ENCODE measurements at regions not wholly inside any gene's neighbourhood (a gene's known extent, or its start where the extent isn't known, plus 50 kb on each side); places are given as distances from the start of the nearest gene placed in this dataset.
A peak's percentile ranks its signal among the peaks of the same experiment; 100 is the strongest.

- Histone ChIP-seq H3K36me3 (ENCODE audit: control insufficient read depth, insufficient read depth, low read length) (no peaks in the 10 kb centered on the region), H3K4me1 (ENCODE audit: control insufficient read depth, low read depth, low read length) (no peaks in the 10 kb centered on the region), H3K4me2 (ENCODE audit: low read length) (no peak overlapping the region), H2BK5ac (ENCODE audit: low read length) (no peak overlapping the region), H3K4ac (ENCODE audit: low read depth, low read length) (no peak overlapping the region), H2AK5ac (ENCODE audit: low read length) (no peak overlapping the region), H3K9ac (ENCODE audit: low read length) (no peak overlapping the region), H4K8ac (ENCODE audit: low read depth, low read length) (no peak overlapping the region), H2BK15ac (replicated peaks; ENCODE audit: low read depth) (no peak overlapping the region), H4K5ac (ENCODE audit: low read length) (no peak overlapping the region), H3K23ac (ENCODE audit: low read length) (no peak overlapping the region), H3K56ac (ENCODE audit: low read length) (no peak overlapping the region), H3K18ac (ENCODE audit: low read length) (no peak overlapping the region), H2BK120ac (ENCODE audit: low read depth, low read length) (no peak overlapping the region), H3K27me3 (ENCODE audit: insufficient read depth, low read length, poor library complexity) (no peaks in the 10 kb centered on the region), H3K27ac (ENCODE audit: low read depth, low read length) (no peak overlapping the region), H3K4me3 (ENCODE audit: low read length) (no peak overlapping the region), H3K79me2 (ENCODE audit: control insufficient read depth, insufficient read depth, low read length) (no peaks in the 10 kb centered on the region), H3K79me1 (ENCODE audit: low read length) (no peaks in the 10 kb centered on the region)
- no peak for DNase-seq
- no CpG with 5 or more reads among the region's 4 CpGs for WGBS (ENCODE audit: extremely low coverage, insufficient coverage, low lambda C conversion rate)
These were observed 155.6 kb upstream of the ZNF618 start for GRCh38 chr9:113720495-113720894.

GRCh38 chr9:113721856-113722255 lies 154.3 kb upstream of the ZNF618 start:
- H3K79me2 ChIP-seq (ENCODE audit: control insufficient read depth, insufficient read depth, low read length): no peaks in the 10 kb centered on the region
- no peak overlapping the region for H3K4me3 ChIP-seq (ENCODE audit: low read length)
- H4K8ac ChIP-seq (ENCODE audit: low read depth, low read length): no peak overlapping the region
- WGBS (ENCODE audit: extremely low coverage, insufficient coverage, low lambda C conversion rate): no CpG with 5 or more reads among the region's 1 CpG
- H3K56ac ChIP-seq (ENCODE audit: low read length): no peak overlapping the region
- H3K4me2 ChIP-seq (ENCODE audit: low read length): no peak overlapping the region
- no peaks in the 10 kb centered on the region for H3K27me3 ChIP-seq (ENCODE audit: insufficient read depth, low read length, poor library complexity)
- no peak overlapping the region for H3K9ac ChIP-seq (ENCODE audit: low read length)
- no peak for DNase-seq
- no peaks in the 10 kb centered on the region for H3K36me3 ChIP-seq (ENCODE audit: control insufficient read depth, insufficient read depth, low read length)
- no peaks in the 10 kb centered on the region for H3K79me1 ChIP-seq (ENCODE audit: low read length)
- H2BK15ac ChIP-seq (replicated peaks; ENCODE audit: low read depth): no peak overlapping the region
- H4K5ac ChIP-seq (ENCODE audit: low read length): no peak overlapping the region
- H2BK120ac ChIP-seq (ENCODE audit: low read depth, low read length): no peak overlapping the region
- no peak overlapping the region for H3K27ac ChIP-seq (ENCODE audit: low read depth, low read length)
- no peak overlapping the region for H3K4ac ChIP-seq (ENCODE audit: low read depth, low read length)
- H3K4me1 ChIP-seq (ENCODE audit: control insufficient read depth, low read depth, low read length): no peaks in the 10 kb centered on the region
- H2AK5ac ChIP-seq (ENCODE audit: low read length): no peak overlapping the region
- H2BK5ac ChIP-seq (ENCODE audit: low read length): no peak overlapping the region
- no peak overlapping the region for H3K23ac ChIP-seq (ENCODE audit: low read length)
- no peak overlapping the region for H3K18ac ChIP-seq (ENCODE audit: low read length)

GRCh38 chr9:113724202-113724601 lies 151.9 kb upstream of the ZNF618 start:
- H4K5ac ChIP-seq (ENCODE audit: low read length): no peak overlapping the region
- H4K8ac ChIP-seq (ENCODE audit: low read depth, low read length): no peak overlapping the region
- no peak overlapping the region for H2BK15ac ChIP-seq (replicated peaks; ENCODE audit: low read depth)
- H3K4me1 ChIP-seq (ENCODE audit: control insufficient read depth, low read depth, low read length): no peaks in the 10 kb centered on the region
- H2AK5ac ChIP-seq (ENCODE audit: low read length): no peak overlapping the region
- no peak overlapping the region for H3K4me2 ChIP-seq (ENCODE audit: low read length)
- no peaks in the 10 kb centered on the region for H3K79me2 ChIP-seq (ENCODE audit: control insufficient read depth, insufficient read depth, low read length)
- no peak overlapping the region for H2BK5ac ChIP-seq (ENCODE audit: low read length)
- no peak overlapping the region for H3K27ac ChIP-seq (ENCODE audit: low read depth, low read length)
- no peak overlapping the region for H2BK120ac ChIP-seq (ENCODE audit: low read depth, low read length)
- H3K23ac ChIP-seq (ENCODE audit: low read length): no peak overlapping the region
- H3K9ac ChIP-seq (ENCODE audit: low read length): no peak overlapping the region
- no peaks in the 10 kb centered on the region for H3K79me1 ChIP-seq (ENCODE audit: low read length)
- DNase-seq: no peak
- WGBS (ENCODE audit: extremely low coverage, insufficient coverage, low lambda C conversion rate): no CpG with 5 or more reads among the region's 6 CpGs
- no peak overlapping the region for H3K4ac ChIP-seq (ENCODE audit: low read depth, low read length)
- no peaks in the 10 kb centered on the region for H3K36me3 ChIP-seq (ENCODE audit: control insufficient read depth, insufficient read depth, low read length)
- no peak overlapping the region for H3K18ac ChIP-seq (ENCODE audit: low read length)
- H3K27me3 ChIP-seq (ENCODE audit: insufficient read depth, low read length, poor library complexity): no peaks in the 10 kb centered on the region
- no peak overlapping the region for H3K4me3 ChIP-seq (ENCODE audit: low read length)
- no peak overlapping the region for H3K56ac ChIP-seq (ENCODE audit: low read length)

GRCh38 chr9:113728989-113729388 lies 147.1 kb upstream of the ZNF618 start:
- H3K27me3 ChIP-seq (ENCODE audit: insufficient read depth, low read length, poor library complexity): no peaks in the 10 kb centered on the region
- no peak for DNase-seq
- no peak overlapping the region for H2BK15ac ChIP-seq (replicated peaks; ENCODE audit: low read depth)
- H3K79me2 ChIP-seq (ENCODE audit: control insufficient read depth, insufficient read depth, low read length): no peaks in the 10 kb centered on the region
- no peak overlapping the region for H3K56ac ChIP-seq (ENCODE audit: low read length)
- no peak overlapping the region for H3K4me2 ChIP-seq (ENCODE audit: low read length)
- H3K79me1 ChIP-seq (ENCODE audit: low read length): no peaks in the 10 kb centered on the region
- H2BK5ac ChIP-seq (ENCODE audit: low read length): no peak overlapping the region
- no peaks in the 10 kb centered on the region for H3K36me3 ChIP-seq (ENCODE audit: control insufficient read depth, insufficient read depth, low read length)
- no peak overlapping the region for H3K4ac ChIP-seq (ENCODE audit: low read depth, low read length)
- H4K5ac ChIP-seq (ENCODE audit: low read length): no peak overlapping the region
- WGBS (ENCODE audit: extremely low coverage, insufficient coverage, low lambda C conversion rate): no CpG with 5 or more reads among the region's 2 CpGs
- no peak overlapping the region for H3K27ac ChIP-seq (ENCODE audit: low read depth, low read length)
- no peak overlapping the region for H3K23ac ChIP-seq (ENCODE audit: low read length)
- no peak overlapping the region for H3K4me3 ChIP-seq (ENCODE audit: low read length)
- H2AK5ac ChIP-seq (ENCODE audit: low read length): no peak overlapping the region
- H2BK120ac ChIP-seq (ENCODE audit: low read depth, low read length): no peak overlapping the region
- no peaks in the 10 kb centered on the region for H3K4me1 ChIP-seq (ENCODE audit: control insufficient read depth, low read depth, low read length)
- no peak overlapping the region for H3K18ac ChIP-seq (ENCODE audit: low read length)
- no peak overlapping the region for H3K9ac ChIP-seq (ENCODE audit: low read length)
- no peak overlapping the region for H4K8ac ChIP-seq (ENCODE audit: low read depth, low read length)

- Histone ChIP-seq H3K23ac (ENCODE audit: low read length) (no peak overlapping the region), H3K4me3 (ENCODE audit: low read length) (no peak overlapping the region), H3K4me1 (ENCODE audit: control insufficient read depth, low read depth, low read length) (no peaks in the 10 kb centered on the region), H2BK120ac (ENCODE audit: low read depth, low read length) (no peak overlapping the region), H4K5ac (ENCODE audit: low read length) (no peak overlapping the region), H3K79me1 (ENCODE audit: low read length) (no peaks in the 10 kb centered on the region), H3K18ac (ENCODE audit: low read length) (no peak overlapping the region), H3K56ac (ENCODE audit: low read length) (no peak overlapping the region), H3K4ac (ENCODE audit: low read depth, low read length) (no peak overlapping the region), H2BK15ac (replicated peaks; ENCODE audit: low read depth) (no peak overlapping the region), H3K4me2 (ENCODE audit: low read length) (no peak overlapping the region), H3K36me3 (ENCODE audit: control insufficient read depth, insufficient read depth, low read length) (no peaks in the 10 kb centered on the region), H3K79me2 (ENCODE audit: control insufficient read depth, insufficient read depth, low read length) (no peaks in the 10 kb centered on the region), H3K27ac (ENCODE audit: low read depth, low read length) (no peak overlapping the region), H2AK5ac (ENCODE audit: low read length) (no peak overlapping the region), H3K9ac (ENCODE audit: low read length) (no peak overlapping the region), H4K8ac (ENCODE audit: low read depth, low read length) (no peak overlapping the region), H2BK5ac (ENCODE audit: low read length) (no peak overlapping the region), H3K27me3 (ENCODE audit: insufficient read depth, low read length, poor library complexity) (no peaks in the 10 kb centered on the region)
- WGBS (ENCODE audit: extremely low coverage, insufficient coverage, low lambda C conversion rate): no CpG with 5 or more reads among the region's 3 CpGs
- no peak for DNase-seq
These were observed 141.3 kb upstream of the ZNF618 start for GRCh38 chr9:113734826-113735225.

GRCh38 chr9:113737517-113738271 lies 138.4 kb upstream of the ZNF618 start:
- H3K4me1 ChIP-seq (ENCODE audit: control insufficient read depth, low read depth, low read length): no peaks in the 10 kb centered on the region
- H3K4me2 ChIP-seq (ENCODE audit: low read length): no peak overlapping the region
- no peaks in the 10 kb centered on the region for H3K79me1 ChIP-seq (ENCODE audit: low read length)
- no peaks in the 10 kb centered on the region for H3K27me3 ChIP-seq (ENCODE audit: insufficient read depth, low read length, poor library complexity)
- no peak overlapping the region for H4K5ac ChIP-seq (ENCODE audit: low read length)
- H3K56ac ChIP-seq (ENCODE audit: low read length): no peak overlapping the region
- no peak overlapping the region for H3K18ac ChIP-seq (ENCODE audit: low read length)
- H2BK5ac ChIP-seq (ENCODE audit: low read length): no peak overlapping the region
- no peak overlapping the region for H3K4ac ChIP-seq (ENCODE audit: low read depth, low read length)
- H3K36me3 ChIP-seq (ENCODE audit: control insufficient read depth, insufficient read depth, low read length): no peaks in the 10 kb centered on the region
- no peak overlapping the region for H3K23ac ChIP-seq (ENCODE audit: low read length)
- H3K27ac ChIP-seq (ENCODE audit: low read depth, low read length): no peak overlapping the region
- peak; percentile 78 for DNase-seq
- H2BK15ac ChIP-seq (replicated peaks; ENCODE audit: low read depth): no peak overlapping the region
- H2BK120ac ChIP-seq (ENCODE audit: low read depth, low read length): no peak overlapping the region
- no peaks in the 10 kb centered on the region for H3K79me2 ChIP-seq (ENCODE audit: control insufficient read depth, insufficient read depth, low read length)
- H3K9ac ChIP-seq (ENCODE audit: low read length): no peak overlapping the region
- no peak overlapping the region for H2AK5ac ChIP-seq (ENCODE audit: low read length)
- H3K4me3 ChIP-seq (ENCODE audit: low read length): no peak overlapping the region
- no CpG with 5 or more reads among the region's 6 CpGs for WGBS (ENCODE audit: extremely low coverage, insufficient coverage, low lambda C conversion rate)
- no peak overlapping the region for H4K8ac ChIP-seq (ENCODE audit: low read depth, low read length)
